Tibial nerve (tissue), 4 donors: ENCODE measurements at regions not wholly inside any gene's neighbourhood (a gene's known extent, or its start where the extent isn't known, plus 50 kb on each side); places are given as distances from the start of the nearest gene placed in this dataset.

Experiments
- CTCF ChIP-seq, 5 experiments: fragments of 200-600 bp in 3 of 5; fragments of 450-650 bp in 2 of 5; sonication (generic) in 3 of 5; IDR thresholded peaks; one replicate each; pipeline ENCODE4 v1.5.1; 2016 to 2019; ENCODE audit warnings: antibody characterized with exemption in 5 of 5, mild to moderate bottlenecking in 3 of 5, moderate library complexity in 2 of 5
- EP300 ChIP-seq, 2 donors: sonication (generic); formaldehyde crosslinking; IDR thresholded peaks; one replicate each; pipeline ENCODE4 v1.6.1; 2017; ENCODE audit warnings: antibody characterized with exemption in 2 of 2, mild to moderate bottlenecking in 1 of 2
- POLR2A ChIP-seq, 2 donors: fragments of 450-650 bp; IDR thresholded peaks; one replicate each; pipeline ENCODE4 v1.6.1; 2017; ENCODE audit warnings: antibody characterized with exemption in 2 of 2, mild to moderate bottlenecking in 2 of 2, moderate library complexity in 2 of 2

- TF ChIP-seq POLR2A (IDR thresholded peaks at IDR 0.05) (no peak), CTCF (IDR thresholded peaks at IDR 0.05) (no peak), EP300 (IDR thresholded peaks at IDR 0.05) (no peak)
Measured at GRCh38 chr3:150067561-150067960, 96.9 kb upstream of the PFN2 start.
